ENCODE measurements at regions not wholly inside any gene's neighbourhood (a gene's known extent, or its start where the extent isn't known, plus 50 kb on each side); places are given as distances from the start of the nearest gene placed in this dataset.

DNA sequence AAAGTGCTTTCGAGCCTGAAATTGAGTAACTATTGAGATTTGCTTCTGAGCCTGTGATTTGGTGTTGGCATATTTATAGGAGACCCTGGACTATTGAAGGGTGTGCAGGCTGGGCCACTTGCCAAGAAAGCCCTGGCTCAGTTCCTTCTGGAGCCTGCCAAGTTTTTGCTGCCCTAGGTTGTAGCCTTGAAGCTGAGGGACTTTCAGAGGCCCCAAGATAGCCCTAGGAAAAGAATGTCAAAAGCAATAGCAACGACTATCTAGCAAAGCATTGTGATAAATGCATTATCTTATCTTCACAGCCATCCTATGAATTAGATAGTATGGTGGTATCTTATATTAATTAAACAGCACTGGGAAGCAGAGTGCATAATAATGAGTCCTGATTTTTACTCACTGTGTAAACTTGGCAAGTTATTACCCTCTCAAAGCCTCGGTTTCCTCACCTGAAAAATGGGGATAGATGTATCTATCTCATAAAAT is 473.7 kb upstream of the PODXL start:
- peak; percentile 42 for DNase-seq
- no peaks in the 10 kb centered on the region for H3K9me3 ChIP-seq

More for the DNA sequence above, 473.7 kb upstream of the PODXL start:
- Histone ChIP-seq H3K4me2 (peak overlapping the region; percentile 30; the same call in 1 of the 2 replicates), H3K9ac (no peak overlapping the region), H3F3A (replicated peaks; ENCODE audit: insufficient read depth) (peaks cover 15% of the 10 kb centered on the region), H3K79me2 (ENCODE audit: insufficient read depth) (peaks cover 7% of the 10 kb centered on the region; the same call in 1 of the 2 replicates), H2AFZ (ENCODE audit: low read depth) (no peak overlapping the region), H3K9me2 (no peaks in the 10 kb centered on the region), H3K4me1 (ENCODE audit: control insufficient read depth in 1 of 2, insufficient read depth in 2 of 2, low read depth in 1 of 2, low read length in 1 of 2) (peaks cover 12 to 17% of the 10 kb centered on the region in 2 experiments; a peak in 3 of 4 replicates), H3K27ac (ENCODE audit: low read depth in 2 of 2, low read length in 1 of 2) (peak overlapping the region in 1 of 2 experiments; percentile 42; a peak in 3 of 4 replicates), H4K20me1 (ENCODE audit: insufficient read depth) (peaks cover 9% of the 10 kb centered on the region; the same call in 1 of the 2 replicates), H3K27me3 (ENCODE audit: insufficient read depth) (no peaks in the 10 kb centered on the region), H3K36me3 (replicated peaks in 1 of 2; ENCODE audit: control insufficient read depth in 1 of 2, insufficient read depth in 2 of 2, low read length in 1 of 2) (no peaks in the 10 kb centered on the region), H3K4me3 (ENCODE audit: low read depth in 2 of 2, low read length in 1 of 2) (no peak overlapping the region)
- peak; percentile 17; the same call in 1 of the 2 replicates for TF ChIP-seq RCOR1 (IDR thresholded peaks at IDR 0.05; ENCODE audit: low read length)
- 0 out of 2 replicates have a peak, but pooled peaks have one; percentile 13 for TF ChIP-seq YY1 (IDR thresholded peaks at IDR 0.05; ENCODE audit: low read depth)
- TF ChIP-seq NFIC (IDR thresholded peaks at IDR 0.05; ENCODE audit: borderline replicate concordance), result peak; percentile 97
- TF ChIP-seq TCF12 (IDR thresholded peaks at IDR 0.05), result 0 out of 2 replicates have a peak, but pooled peaks have one; percentile 37
- TF ChIP-seq EP300 (IDR thresholded peaks at IDR 0.05; ENCODE audit: borderline replicate concordance in 1 of 2, low read depth in 1 of 2, low read length in 1 of 2), result peak; percentile 30 to 35; a peak in 2 of 4 replicates
- TF ChIP-seq ELF1 (IDR thresholded peaks at IDR 0.05), result no peak
- peak; percentile 62; the same call in 1 of the 2 replicates for TF ChIP-seq GATA2 (CRISPR knock-in tag; IDR thresholded peaks at IDR 0.05)
- peak; percentile 30; the same call in 1 of the 2 replicates for TF ChIP-seq JUND (IDR thresholded peaks at IDR 0.05)
- no peak for TF ChIP-seq CTCF (IDR thresholded peaks at IDR 0.05)
- TF ChIP-seq USF2 (IDR thresholded peaks at IDR 0.05; ENCODE audit: borderline replicate concordance, low read depth, low read length), result no peak
- peak; percentile 16; the same call in 1 of the 2 replicates for TF ChIP-seq TEAD4 (IDR thresholded peaks at IDR 0.05; ENCODE audit: borderline replicate concordance, insufficient read depth)
- TF ChIP-seq, protein P1, sequence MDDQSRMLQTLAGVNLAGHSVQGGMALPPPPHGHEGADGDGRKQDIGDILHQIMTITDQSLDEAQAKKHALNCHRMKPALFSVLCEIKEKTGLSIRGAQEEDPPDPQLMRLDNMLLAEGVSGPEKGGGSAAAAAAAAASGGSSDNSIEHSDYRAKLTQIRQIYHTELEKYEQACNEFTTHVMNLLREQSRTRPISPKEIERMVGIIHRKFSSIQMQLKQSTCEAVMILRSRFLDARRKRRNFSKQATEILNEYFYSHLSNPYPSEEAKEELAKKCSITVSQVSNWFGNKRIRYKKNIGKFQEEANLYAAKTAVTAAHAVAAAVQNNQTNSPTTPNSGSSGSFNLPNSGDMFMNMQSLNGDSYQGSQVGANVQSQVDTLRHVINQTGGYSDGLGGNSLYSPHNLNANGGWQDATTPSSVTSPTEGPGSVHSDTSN (IDR thresholded peaks at IDR 0.05), result peak; percentile 59; the same call in 1 of the 2 replicates
- no peak for TF ChIP-seq ZBTB33 (IDR thresholded peaks at IDR 0.05; ENCODE audit: borderline replicate concordance, low read depth)
- WGBS (ENCODE audit: low lambda C conversion rate), result 15% methylated on average over 3 of the region's 3 CpGs
- CTCF ChIA-PET, result interaction anchor here (0.6 to 2.0 kb wide), 4 partner anchors 12 to 341 kb away, joined by 3 to 5 read pairs (median 4); no protein-coding TSS in a partner anchor
- POLR2A ChIA-PET, result no interaction called here

Data from SK-N-SH (cell line).